ENCODE measurements at regions not wholly inside any gene's neighbourhood (a gene's known extent, or its start where the extent isn't known, plus 50 kb on each side); places are given as distances from the start of the nearest gene placed in this dataset.

DNA sequence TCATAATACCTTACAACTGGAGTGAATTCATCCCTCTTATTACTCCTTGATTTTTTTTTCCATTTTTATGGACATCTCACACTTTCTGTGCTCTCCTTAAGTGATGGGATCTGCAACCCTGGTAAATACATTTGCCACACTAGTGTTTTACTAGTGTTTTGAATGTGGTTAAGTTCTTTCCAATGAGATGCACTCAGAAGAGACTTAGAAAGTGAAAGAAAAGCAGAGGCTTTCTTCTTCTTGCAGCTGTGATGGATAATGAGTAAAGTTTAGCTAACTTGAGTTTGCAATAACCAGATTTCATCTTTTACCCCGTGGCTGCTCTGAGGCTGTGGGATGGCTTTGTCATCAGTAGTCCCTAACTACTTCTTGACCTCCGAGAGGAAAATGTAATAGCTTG, 1248.4 kb downstream of the NSUN3 start (continued):
- TF ChIP-seq, protein P1, sequence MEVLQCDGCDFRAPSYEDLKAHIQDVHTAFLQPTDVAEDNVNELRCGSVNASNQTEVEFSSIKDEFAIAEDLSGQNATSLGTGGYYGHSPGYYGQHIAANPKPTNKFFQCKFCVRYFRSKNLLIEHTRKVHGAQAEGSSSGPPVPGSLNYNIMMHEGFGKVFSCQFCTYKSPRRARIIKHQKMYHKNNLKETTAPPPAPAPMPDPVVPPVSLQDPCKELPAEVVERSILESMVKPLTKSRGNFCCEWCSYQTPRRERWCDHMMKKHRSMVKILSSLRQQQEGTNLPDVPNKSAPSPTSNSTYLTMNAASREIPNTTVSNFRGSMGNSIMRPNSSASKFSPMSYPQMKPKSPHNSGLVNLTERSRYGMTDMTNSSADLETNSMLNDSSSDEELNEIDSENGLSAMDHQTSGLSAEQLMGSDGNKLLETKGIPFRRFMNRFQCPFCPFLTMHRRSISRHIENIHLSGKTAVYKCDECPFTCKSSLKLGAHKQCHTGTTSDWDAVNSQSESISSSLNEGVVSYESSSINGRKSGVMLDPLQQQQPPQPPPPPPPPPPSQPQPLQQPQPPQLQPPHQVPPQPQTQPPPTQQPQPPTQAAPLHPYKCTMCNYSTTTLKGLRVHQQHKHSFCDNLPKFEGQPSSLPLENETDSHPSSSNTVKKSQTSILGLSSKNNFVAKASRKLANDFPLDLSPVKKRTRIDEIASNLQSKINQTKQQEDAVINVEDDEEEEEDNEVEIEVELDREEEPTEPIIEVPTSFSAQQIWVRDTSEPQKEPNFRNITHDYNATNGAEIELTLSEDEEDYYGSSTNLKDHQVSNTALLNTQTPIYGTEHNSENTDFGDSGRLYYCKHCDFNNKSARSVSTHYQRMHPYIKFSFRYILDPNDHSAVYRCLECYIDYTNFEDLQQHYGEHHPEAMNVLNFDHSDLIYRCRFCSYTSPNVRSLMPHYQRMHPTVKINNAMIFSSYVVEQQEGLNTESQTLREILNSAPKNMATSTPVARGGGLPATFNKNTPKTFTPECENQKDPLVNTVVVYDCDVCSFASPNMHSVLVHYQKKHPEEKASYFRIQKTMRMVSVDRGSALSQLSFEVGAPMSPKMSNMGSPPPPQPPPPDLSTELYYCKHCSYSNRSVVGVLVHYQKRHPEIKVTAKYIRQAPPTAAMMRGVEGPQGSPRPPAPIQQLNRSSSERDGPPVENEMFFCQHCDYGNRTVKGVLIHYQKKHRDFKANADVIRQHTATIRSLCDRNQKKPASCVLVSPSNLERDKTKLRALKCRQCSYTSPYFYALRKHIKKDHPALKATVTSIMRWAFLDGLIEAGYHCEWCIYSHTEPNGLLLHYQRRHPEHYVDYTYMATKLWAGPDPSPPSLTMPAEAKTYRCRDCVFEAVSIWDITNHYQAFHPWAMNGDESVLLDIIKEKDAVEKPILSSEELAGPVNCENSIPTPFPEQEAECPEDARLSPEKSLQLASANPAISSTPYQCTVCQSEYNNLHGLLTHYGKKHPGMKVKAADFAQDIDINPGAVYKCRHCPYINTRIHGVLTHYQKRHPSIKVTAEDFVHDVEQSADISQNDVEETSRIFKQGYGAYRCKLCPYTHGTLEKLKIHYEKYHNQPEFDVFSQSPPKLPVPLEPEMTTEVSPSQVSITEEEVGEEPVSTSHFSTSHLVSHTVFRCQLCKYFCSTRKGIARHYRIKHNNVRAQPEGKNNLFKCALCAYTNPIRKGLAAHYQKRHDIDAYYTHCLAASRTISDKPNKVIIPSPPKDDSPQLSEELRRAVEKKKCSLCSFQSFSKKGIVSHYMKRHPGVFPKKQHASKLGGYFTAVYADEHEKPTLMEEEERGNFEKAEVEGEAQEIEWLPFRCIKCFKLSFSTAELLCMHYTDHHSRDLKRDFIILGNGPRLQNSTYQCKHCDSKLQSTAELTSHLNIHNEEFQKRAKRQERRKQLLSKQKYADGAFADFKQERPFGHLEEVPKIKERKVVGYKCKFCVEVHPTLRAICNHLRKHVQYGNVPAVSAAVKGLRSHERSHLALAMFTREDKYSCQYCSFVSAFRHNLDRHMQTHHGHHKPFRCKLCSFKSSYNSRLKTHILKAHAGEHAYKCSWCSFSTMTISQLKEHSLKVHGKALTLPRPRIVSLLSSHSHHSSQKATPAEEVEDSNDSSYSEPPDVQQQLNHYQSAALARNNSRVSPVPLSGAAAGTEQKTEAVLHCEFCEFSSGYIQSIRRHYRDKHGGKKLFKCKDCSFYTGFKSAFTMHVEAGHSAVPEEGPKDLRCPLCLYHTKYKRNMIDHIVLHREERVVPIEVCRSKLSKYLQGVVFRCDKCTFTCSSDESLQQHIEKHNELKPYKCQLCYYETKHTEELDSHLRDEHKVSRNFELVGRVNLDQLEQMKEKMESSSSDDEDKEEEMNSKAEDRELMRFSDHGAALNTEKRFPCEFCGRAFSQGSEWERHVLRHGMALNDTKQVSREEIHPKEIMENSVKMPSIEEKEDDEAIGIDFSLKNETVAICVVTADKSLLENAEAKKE (CRISPR knock-in tag; IDR thresholded peaks at IDR 0.05): no peak
- TF ChIP-seq JUNB (IDR thresholded peaks at IDR 0.05; ENCODE audit: unreplicated experiment) (no peak), CREB1 (CRISPR knock-in tag; IDR thresholded peaks at IDR 0.05; ENCODE audit: low read depth) (no peak)
- TF ChIP-seq, protein P2, sequence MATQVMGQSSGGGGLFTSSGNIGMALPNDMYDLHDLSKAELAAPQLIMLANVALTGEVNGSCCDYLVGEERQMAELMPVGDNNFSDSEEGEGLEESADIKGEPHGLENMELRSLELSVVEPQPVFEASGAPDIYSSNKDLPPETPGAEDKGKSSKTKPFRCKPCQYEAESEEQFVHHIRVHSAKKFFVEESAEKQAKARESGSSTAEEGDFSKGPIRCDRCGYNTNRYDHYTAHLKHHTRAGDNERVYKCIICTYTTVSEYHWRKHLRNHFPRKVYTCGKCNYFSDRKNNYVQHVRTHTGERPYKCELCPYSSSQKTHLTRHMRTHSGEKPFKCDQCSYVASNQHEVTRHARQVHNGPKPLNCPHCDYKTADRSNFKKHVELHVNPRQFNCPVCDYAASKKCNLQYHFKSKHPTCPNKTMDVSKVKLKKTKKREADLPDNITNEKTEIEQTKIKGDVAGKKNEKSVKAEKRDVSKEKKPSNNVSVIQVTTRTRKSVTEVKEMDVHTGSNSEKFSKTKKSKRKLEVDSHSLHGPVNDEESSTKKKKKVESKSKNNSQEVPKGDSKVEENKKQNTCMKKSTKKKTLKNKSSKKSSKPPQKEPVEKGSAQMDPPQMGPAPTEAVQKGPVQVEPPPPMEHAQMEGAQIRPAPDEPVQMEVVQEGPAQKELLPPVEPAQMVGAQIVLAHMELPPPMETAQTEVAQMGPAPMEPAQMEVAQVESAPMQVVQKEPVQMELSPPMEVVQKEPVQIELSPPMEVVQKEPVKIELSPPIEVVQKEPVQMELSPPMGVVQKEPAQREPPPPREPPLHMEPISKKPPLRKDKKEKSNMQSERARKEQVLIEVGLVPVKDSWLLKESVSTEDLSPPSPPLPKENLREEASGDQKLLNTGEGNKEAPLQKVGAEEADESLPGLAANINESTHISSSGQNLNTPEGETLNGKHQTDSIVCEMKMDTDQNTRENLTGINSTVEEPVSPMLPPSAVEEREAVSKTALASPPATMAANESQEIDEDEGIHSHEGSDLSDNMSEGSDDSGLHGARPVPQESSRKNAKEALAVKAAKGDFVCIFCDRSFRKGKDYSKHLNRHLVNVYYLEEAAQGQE (IDR thresholded peaks at IDR 0.05; ENCODE audit: unreplicated experiment): no peak

DNA sequence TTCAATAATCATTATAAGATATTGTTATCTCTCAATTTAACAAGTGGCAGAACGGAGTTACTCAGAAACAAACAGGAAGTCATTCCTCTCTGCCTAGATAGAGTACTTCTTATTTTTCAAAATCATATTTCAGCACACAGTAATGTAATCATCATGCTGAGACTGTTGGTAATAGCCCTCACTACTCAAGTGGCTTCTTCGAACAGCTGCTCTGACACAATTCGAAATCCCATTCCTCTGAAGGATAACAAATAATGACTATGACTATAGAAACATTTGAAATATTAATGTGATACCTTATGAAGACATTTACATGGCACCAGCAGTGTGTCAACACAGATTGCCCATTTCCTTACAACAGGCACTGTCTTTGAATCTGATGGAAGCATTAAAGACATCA, 1249.8 kb downstream of the NSUN3 start:
- H3K4me3 Mint-ChIP-seq: no peak overlapping the region
- Histone ChIP-seq H3K4me1 (ENCODE audit: insufficient read depth) (no peaks in the 10 kb centered on the region), H3K36me3 (ENCODE audit: insufficient read depth) (no peaks in the 10 kb centered on the region), H3K4me3 (no peak overlapping the region), H3F3A (replicated peaks; ENCODE audit: low read depth) (no peaks in the 10 kb centered on the region), H3K4me2 (no peak overlapping the region), H3K9me2 (ENCODE audit: insufficient read depth) (no peaks in the 10 kb centered on the region; the same call in 1 of the 2 replicates), H3K27ac (ENCODE audit: low read depth) (no peak overlapping the region), H3K79me2 (replicated peaks; ENCODE audit: insufficient read depth) (no peaks in the 10 kb centered on the region), H2AFZ (no peak overlapping the region; the same call in 1 of the 2 replicates), H4K20me1 (replicated peaks; ENCODE audit: insufficient read depth) (no peaks in the 10 kb centered on the region), H3K27me3 (ENCODE audit: insufficient read depth) (no peaks in the 10 kb centered on the region)
- DNase-seq (ENCODE audit: low spot score) (no peak), ATAC-seq (no peak)
- peaks cover 11% of the 10 kb centered on the region for H3K9me3 Mint-ChIP-seq
- no peak for TF ChIP-seq JUNB (IDR thresholded peaks at IDR 0.05; ENCODE audit: unreplicated experiment)
- TF ChIP-seq, protein P1 (CRISPR knock-in tag; IDR thresholded peaks at IDR 0.05): no peak
- H3K4me1 Mint-ChIP-seq: no peaks in the 10 kb centered on the region
- no peaks in the 10 kb centered on the region for H3K27me3 Mint-ChIP-seq (ENCODE audit: insufficient read depth, low read depth, poor library complexity)
- H3K36me3 Mint-ChIP-seq (ENCODE audit: low read depth): peaks cover 17% of the 10 kb centered on the region; the same call in 2 of the 3 replicates
- H3K27ac Mint-ChIP-seq: no peak overlapping the region

Measured in GM23338 (cell line).